Fibroblast of skin of right quadriceps (primary cell): ENCODE measurements at regions not wholly inside any gene's neighbourhood (a gene's known extent, or its start where the extent isn't known, plus 50 kb on each side); places are given as distances from the start of the nearest gene placed in this dataset.

Experiments
- DNase-seq: peaks from one replicate; pipeline ENCODE4 v3.0.0-alpha.2; 2013

GRCh38 chr20:39243962-39244361 is 281.8 kb downstream of the DHX35 start:
- DNase-seq: no peak

- no peak for DNase-seq
Observed at GRCh38 chr20:39242614-39243013, 280.5 kb downstream of the DHX35 start.

- no peak for DNase-seq
Observed at GRCh38 chr20:39234520-39235095, 272.5 kb downstream of the DHX35 start.

- DNase-seq: no peak
Observed at GRCh38 chr20:39233755-39234154, 271.6 kb downstream of the DHX35 start.

- DNase-seq: no peak
Observed at GRCh38 chr20:39227416-39227815, 265.3 kb downstream of the DHX35 start.

- no peak for DNase-seq
Observed at GRCh38 chr20:39225978-39226377, 263.8 kb downstream of the DHX35 start.

GRCh38 chr20:39225536-39225935 is 263.4 kb downstream of the DHX35 start:
- no peak for DNase-seq

GRCh38 chr20:39222101-39222500 is 260.0 kb downstream of the DHX35 start:
- DNase-seq: no peak

- DNase-seq: no peak
Observed at GRCh38 chr20:39216195-39216594, 254.1 kb downstream of the DHX35 start.

GRCh38 chr20:39214828-39215227 is 252.7 kb downstream of the DHX35 start:
- no peak for DNase-seq

- no peak for DNase-seq
Observed at GRCh38 chr20:39213476-39214145, 251.5 kb downstream of the DHX35 start.

- no peak for DNase-seq
Observed at GRCh38 chr20:39211060-39211748, 249.1 kb downstream of the DHX35 start.

- DNase-seq: no peak
Observed at GRCh38 chr20:39210341-39211036, 248.3 kb downstream of the DHX35 start.

- DNase-seq: no peak
Observed at GRCh38 chr20:39206899-39207564, 244.9 kb downstream of the DHX35 start.

GRCh38 chr20:39195582-39196021 is 233.5 kb downstream of the DHX35 start:
- DNase-seq: no peak

- peak; percentile 36 for DNase-seq
Observed at GRCh38 chr20:39190666-39191570, 228.8 kb downstream of the DHX35 start.

- no peak for DNase-seq
Observed at GRCh38 chr20:39188266-39188765, 226.2 kb downstream of the DHX35 start.

GRCh38 chr20:39181490-39181889 is 219.3 kb downstream of the DHX35 start:
- DNase-seq: no peak

- no peak for DNase-seq
Observed at GRCh38 chr20:39176457-39176856, 214.3 kb downstream of the DHX35 start.

- no peak for DNase-seq
Observed at GRCh38 chr20:39170896-39171463, 208.8 kb downstream of the DHX35 start.

GRCh38 chr20:39165099-39165498 is 203.0 kb downstream of the DHX35 start:
- DNase-seq: no peak
